ENCODE measurements at regions not wholly inside any gene's neighbourhood (a gene's known extent, or its start where the extent isn't known, plus 50 kb on each side); places are given as distances from the start of the nearest gene placed in this dataset.
"Not testable (repeated sequence)": the region's sequence is repeated elsewhere in the genome, so short reads cannot be mapped to it uniquely, and the experiment has no call there.

- TF ChIP-seq, protein P1, sequence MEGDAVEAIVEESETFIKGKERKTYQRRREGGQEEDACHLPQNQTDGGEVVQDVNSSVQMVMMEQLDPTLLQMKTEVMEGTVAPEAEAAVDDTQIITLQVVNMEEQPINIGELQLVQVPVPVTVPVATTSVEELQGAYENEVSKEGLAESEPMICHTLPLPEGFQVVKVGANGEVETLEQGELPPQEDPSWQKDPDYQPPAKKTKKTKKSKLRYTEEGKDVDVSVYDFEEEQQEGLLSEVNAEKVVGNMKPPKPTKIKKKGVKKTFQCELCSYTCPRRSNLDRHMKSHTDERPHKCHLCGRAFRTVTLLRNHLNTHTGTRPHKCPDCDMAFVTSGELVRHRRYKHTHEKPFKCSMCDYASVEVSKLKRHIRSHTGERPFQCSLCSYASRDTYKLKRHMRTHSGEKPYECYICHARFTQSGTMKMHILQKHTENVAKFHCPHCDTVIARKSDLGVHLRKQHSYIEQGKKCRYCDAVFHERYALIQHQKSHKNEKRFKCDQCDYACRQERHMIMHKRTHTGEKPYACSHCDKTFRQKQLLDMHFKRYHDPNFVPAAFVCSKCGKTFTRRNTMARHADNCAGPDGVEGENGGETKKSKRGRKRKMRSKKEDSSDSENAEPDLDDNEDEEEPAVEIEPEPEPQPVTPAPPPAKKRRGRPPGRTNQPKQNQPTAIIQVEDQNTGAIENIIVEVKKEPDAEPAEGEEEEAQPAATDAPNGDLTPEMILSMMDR (IDR thresholded peaks at IDR 0.05; ENCODE audit: insufficient read depth, low read depth, low read length), result no peak
- H3K4me3 ChIP-seq (ENCODE audit: low read depth, low read length), result no peak overlapping the region
- no peak for DNase-seq (ENCODE audit: low read depth)
Observed at GRCh38 chr1:229149435-229149834, 121.5 kb upstream of the RAB4A start.

DNA sequence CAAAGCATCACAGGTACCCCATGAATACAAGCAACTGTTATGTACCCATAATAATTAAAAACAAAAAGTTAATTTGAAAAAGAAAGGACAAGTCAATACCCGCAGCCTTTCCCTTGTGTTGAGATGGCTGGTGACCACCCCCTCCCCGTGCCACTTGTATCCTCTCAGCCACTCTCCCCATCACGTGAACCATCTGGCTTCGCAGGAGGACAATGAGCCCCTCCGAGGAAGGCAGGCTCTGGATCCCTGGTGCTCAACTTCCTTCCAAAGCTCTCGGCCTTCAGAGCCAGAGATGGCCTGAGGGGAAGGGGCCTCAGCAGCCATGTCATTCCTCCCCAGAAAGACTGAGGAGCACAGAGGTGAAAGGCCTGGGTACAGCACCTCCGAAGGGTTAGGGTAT is 120.4 kb upstream of the RAB4A start:
- no peak for DNase-seq (ENCODE audit: low read depth)
- TF ChIP-seq, protein P1 (IDR thresholded peaks at IDR 0.05; ENCODE audit: insufficient read depth, low read depth, low read length), result no peak
- H3K4me3 ChIP-seq (ENCODE audit: low read depth, low read length), result no peak overlapping the region

GRCh38 chr1:229151412-229151811 is 119.5 kb upstream of the RAB4A start:
- DNase-seq (ENCODE audit: low read depth); H3K4me3 ChIP-seq (ENCODE audit: low read depth, low read length): not testable (repeated sequence)

DNA sequence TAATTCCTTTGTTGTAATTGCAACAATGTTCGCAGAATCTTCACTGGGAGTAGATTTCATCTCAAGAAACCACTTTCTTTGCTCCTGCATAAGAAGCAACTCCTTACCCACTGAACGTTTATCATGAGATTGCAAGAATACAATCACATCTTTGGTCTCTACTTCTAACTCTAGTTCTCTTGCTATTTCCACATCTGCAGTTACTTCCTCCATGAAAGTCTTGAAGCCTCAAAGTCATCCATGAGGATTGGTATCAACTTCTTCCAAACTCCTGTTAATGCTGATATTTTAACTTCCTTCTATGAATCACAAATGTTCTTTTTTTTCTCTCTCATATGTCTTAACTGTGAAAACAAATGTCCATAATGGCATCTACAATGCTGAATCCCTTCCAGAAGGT is 118.6 kb upstream of the RAB4A start:
- H3K4me3 ChIP-seq (ENCODE audit: low read depth, low read length), result no peak overlapping the region
- TF ChIP-seq, protein P1 (IDR thresholded peaks at IDR 0.05; ENCODE audit: insufficient read depth, low read depth, low read length), result no peak
- DNase-seq (ENCODE audit: low read depth), result no peak

- DNase-seq (ENCODE audit: low read depth), result no peak
- no peak overlapping the region for H3K4me3 ChIP-seq (ENCODE audit: low read depth, low read length)
- TF ChIP-seq, protein P1 (IDR thresholded peaks at IDR 0.05; ENCODE audit: insufficient read depth, low read depth, low read length), result no peak
Observed at GRCh38 chr1:229153955-229154548, 116.9 kb upstream of the RAB4A start.

DNA sequence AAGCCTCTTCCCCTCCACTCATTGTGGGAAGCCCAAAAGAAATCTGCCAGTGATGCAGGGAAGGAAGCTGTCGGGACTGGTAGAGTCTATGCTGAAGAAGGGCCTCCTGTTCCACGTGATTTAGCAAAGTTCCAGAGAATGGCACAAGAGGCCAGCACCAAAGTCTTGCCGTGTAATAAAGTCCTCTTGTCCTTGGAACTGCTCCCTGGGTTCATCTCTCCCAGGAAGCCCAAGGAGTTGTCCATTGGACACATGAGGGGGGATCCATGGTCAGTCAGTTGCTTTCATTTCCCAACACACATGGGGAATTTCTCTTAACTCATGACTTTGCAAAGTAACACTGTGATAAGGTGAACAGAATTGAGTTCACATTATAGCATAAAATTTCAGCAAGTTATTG is 116.1 kb upstream of the RAB4A start:
- TF ChIP-seq, protein P1 (IDR thresholded peaks at IDR 0.05; ENCODE audit: insufficient read depth, low read depth, low read length), result no peak
- DNase-seq (ENCODE audit: low read depth), result no peak
- no peak overlapping the region for H3K4me3 ChIP-seq (ENCODE audit: low read depth, low read length)

DNA sequence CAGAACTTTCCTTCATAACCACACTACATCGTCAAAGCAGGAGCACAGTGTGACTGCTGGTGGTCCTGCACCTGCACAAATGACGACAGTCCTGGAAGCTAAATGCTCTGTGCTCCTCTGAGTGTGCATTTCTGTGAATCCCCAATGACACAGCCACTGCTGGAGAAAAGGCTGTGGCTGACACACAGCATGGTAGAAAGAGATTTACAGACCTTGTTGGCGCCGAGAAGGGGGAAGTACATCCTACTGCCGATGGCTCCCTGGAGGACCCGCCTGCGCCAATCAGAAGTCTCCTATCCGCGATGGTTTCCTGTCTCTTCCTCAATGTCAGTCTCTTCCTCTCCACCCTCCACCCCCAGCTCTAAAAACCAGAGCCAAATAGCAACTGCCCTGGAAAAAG is 115.4 kb upstream of the RAB4A start:
- TF ChIP-seq, protein P1 (IDR thresholded peaks at IDR 0.05; ENCODE audit: insufficient read depth, low read depth, low read length), result no peak
- H3K4me3 ChIP-seq (ENCODE audit: low read depth, low read length), result no peak overlapping the region
- no peak for DNase-seq (ENCODE audit: low read depth)
